ENCODE measurements at regions not wholly inside any gene's neighbourhood (a gene's known extent, or its start where the extent isn't known, plus 50 kb on each side); places are given as distances from the start of the nearest gene placed in this dataset.

DNA sequence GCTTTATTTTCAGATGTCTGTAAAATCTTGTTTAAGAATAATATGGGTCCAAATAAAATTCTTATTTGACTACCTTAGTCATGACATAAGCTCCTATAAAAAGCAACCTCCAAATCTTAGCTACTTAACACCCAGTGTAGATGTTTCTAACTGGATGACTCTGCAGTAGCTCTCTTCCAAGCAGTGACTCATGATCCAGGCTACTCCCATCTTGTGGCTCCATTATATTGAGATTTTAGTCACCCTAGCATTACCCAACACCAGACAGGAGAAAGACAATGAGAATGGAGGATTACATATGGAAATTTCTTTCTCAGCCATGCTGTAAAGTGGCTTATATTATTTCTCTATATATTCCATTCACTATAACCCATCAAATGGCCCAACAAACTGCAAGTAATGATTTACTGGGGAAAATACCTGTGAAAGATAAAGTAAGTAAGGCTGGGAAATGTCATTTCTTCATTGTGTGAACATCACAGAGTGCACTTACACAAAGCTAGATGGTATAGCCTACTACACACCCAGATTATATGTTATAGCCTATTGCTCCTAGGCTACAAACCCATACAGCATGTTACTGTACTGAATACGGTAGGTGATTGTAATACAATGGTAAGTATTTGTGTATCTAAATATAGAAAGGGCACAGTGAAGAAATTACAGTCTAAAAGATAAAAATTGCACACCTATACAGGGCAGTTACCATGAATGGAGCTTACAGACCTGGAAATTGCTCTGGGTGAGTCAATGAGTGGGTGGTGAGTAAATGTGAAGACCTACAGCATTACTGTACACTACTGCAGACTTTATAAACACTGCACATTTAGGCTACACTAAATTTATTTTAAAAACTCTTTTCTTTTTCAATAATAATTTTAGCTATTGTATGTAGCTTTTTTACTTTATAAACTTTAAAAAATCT lies 163.2 kb downstream of the DYRK2 start:
- TF ChIP-seq, protein P1, sequence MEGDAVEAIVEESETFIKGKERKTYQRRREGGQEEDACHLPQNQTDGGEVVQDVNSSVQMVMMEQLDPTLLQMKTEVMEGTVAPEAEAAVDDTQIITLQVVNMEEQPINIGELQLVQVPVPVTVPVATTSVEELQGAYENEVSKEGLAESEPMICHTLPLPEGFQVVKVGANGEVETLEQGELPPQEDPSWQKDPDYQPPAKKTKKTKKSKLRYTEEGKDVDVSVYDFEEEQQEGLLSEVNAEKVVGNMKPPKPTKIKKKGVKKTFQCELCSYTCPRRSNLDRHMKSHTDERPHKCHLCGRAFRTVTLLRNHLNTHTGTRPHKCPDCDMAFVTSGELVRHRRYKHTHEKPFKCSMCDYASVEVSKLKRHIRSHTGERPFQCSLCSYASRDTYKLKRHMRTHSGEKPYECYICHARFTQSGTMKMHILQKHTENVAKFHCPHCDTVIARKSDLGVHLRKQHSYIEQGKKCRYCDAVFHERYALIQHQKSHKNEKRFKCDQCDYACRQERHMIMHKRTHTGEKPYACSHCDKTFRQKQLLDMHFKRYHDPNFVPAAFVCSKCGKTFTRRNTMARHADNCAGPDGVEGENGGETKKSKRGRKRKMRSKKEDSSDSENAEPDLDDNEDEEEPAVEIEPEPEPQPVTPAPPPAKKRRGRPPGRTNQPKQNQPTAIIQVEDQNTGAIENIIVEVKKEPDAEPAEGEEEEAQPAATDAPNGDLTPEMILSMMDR (IDR thresholded peaks at IDR 0.05) = no peak
- no peak for TF ChIP-seq TCF7L2 (IDR thresholded peaks at IDR 0.05; ENCODE audit: low read depth, low read length)
